Tibial nerve (tissue), 4 donors: ENCODE measurements at regions not wholly inside any gene's neighbourhood (a gene's known extent, or its start where the extent isn't known, plus 50 kb on each side); places are given as distances from the start of the nearest gene placed in this dataset.

Experiments
- DNase-seq, 2 donors: peaks; one replicate each; pipeline ENCODE4 v3.0.0-alpha.2; 2019; ENCODE audit warnings: low spot score in 2 of 2
- H3K27ac ChIP-seq, 4 donors: fragments of 200-600 bp; sonication (generic) in 3 of 4; one replicate each; pipeline ENCODE4 v1.5.1; 2017 to 2019; ENCODE audit warnings: mild to moderate bottlenecking in 1 of 4
- H3K27me3 ChIP-seq, 2 donors: fragments of 200-600 bp; sonication (generic) in 1 of 2; one replicate each; pipeline versions ENCODE4 v1.5.1 to v1.6.0; 2017 to 2019
- H3K36me3 ChIP-seq, 3 donors: fragments of 200-600 bp; sonication (generic); one replicate each; pipeline ENCODE4 v1.5.1; 2018 to 2019
- H3K4me1 ChIP-seq, 4 donors: fragments of 200-600 bp; sonication (generic) in 3 of 4; one replicate each; pipeline ENCODE4 v1.5.1; 2017 to 2019
- H3K4me3 ChIP-seq, 4 donors: fragments of 200-600 bp; sonication (generic) in 3 of 4; one replicate each; pipeline ENCODE4 v1.5.1; 2017 to 2019; ENCODE audit warnings: mild to moderate bottlenecking in 1 of 4, moderate library complexity in 1 of 4
- H3K9me3 ChIP-seq, 4 donors: fragments of 200-600 bp; sonication (generic) in 3 of 4; one replicate each; pipeline ENCODE4 v1.5.1; 2017 to 2019
- CTCF ChIP-seq, 5 experiments: fragments of 200-600 bp in 3 of 5; fragments of 450-650 bp in 2 of 5; sonication (generic) in 3 of 5; IDR thresholded peaks; one replicate each; pipeline ENCODE4 v1.5.1; 2016 to 2019; ENCODE audit warnings: antibody characterized with exemption in 5 of 5, mild to moderate bottlenecking in 3 of 5, moderate library complexity in 2 of 5
- EP300 ChIP-seq, 2 donors: sonication (generic); formaldehyde crosslinking; IDR thresholded peaks; one replicate each; pipeline ENCODE4 v1.6.1; 2017; ENCODE audit warnings: antibody characterized with exemption in 2 of 2, mild to moderate bottlenecking in 1 of 2
- POLR2A ChIP-seq, 2 donors: fragments of 450-650 bp; IDR thresholded peaks; one replicate each; pipeline ENCODE4 v1.6.1; 2017; ENCODE audit warnings: antibody characterized with exemption in 2 of 2, mild to moderate bottlenecking in 2 of 2, moderate library complexity in 2 of 2
- WGBS, 2 donors: methylation state at CpG; one replicate each; pipeline ENCODE4 v1.1.5; 2018; 5-methylcytosine and 5-hydroxymethylcytosine counted together

GRCh38 chr1:106926803-106927582, 129.5 kb upstream of the PRMT6 start:
- Histone ChIP-seq H3K36me3 (no peaks in the 10 kb centered on the region), H3K4me3 (no peak overlapping the region), H3K27me3 (no peaks in the 10 kb centered on the region), H3K9me3 (peaks cover 0 to 6% (median 0%) of the 10 kb centered on the region in 4 donors), H3K27ac (no peak overlapping the region), H3K4me1 (no peaks in the 10 kb centered on the region)
- DNase-seq = no peak
- TF ChIP-seq EP300 (IDR thresholded peaks at IDR 0.05) (no peak), CTCF (IDR thresholded peaks at IDR 0.05) (no peak), POLR2A (IDR thresholded peaks at IDR 0.05) (no peak)
- 85 to 89% methylated on average over 5 of the region's 5 CpGs for WGBS, 2 donors

DNA sequence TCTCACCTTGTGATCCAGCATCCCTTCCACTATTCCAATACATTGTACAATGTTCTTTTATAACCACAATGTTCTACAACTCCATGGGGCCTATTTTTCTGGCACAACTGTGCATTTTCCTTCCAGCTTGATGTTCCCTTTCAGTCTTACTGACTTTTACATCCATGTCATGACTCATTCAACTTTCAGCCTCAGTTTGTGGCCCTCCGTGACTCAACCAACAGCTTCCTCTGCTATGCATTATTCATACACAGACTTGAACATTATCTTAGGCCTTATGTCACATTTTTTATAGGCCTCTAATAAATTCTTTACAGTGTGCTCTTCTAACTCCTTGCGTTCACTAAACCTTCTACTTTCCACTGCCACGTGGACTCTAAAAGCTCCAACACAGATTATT, 119.4 kb upstream of the PRMT6 start:
- Histone ChIP-seq H3K27me3 (no peaks in the 10 kb centered on the region), H3K27ac (no peak overlapping the region), H3K4me3 (no peak overlapping the region), H3K4me1 (no peaks in the 10 kb centered on the region), H3K36me3 (no peaks in the 10 kb centered on the region), H3K9me3 (no peaks in the 10 kb centered on the region)
- TF ChIP-seq CTCF (IDR thresholded peaks at IDR 0.05) (no peak), EP300 (IDR thresholded peaks at IDR 0.05) (no peak), POLR2A (IDR thresholded peaks at IDR 0.05) (no peak)
- 28 to 32% methylated on average over 3 of the region's 3 CpGs for WGBS, 2 donors
- DNase-seq = no peak

DNA sequence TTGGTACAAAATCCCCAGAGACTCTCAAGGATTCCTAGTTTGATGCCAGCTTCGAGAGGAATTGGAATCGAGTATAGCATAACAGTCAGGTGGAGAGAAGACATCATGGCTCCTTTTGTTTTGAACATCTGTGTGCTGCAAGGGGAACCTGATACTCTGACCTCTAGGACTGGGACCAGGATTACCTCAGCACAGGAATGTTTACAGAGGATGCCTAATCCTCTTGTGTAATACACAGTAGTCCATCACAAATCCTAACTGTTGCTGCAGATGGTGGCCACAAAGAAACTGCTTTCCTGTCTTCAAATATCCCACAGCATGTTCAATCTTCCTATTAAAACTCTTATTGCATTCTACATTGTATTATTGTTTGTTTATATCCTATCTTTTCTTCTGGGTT, 111.8 kb upstream of the PRMT6 start:
- Histone ChIP-seq H3K27me3 (no peaks in the 10 kb centered on the region), H3K27ac (no peak overlapping the region), H3K36me3 (no peaks in the 10 kb centered on the region), H3K9me3 (no peaks in the 10 kb centered on the region), H3K4me1 (no peaks in the 10 kb centered on the region), H3K4me3 (no peak overlapping the region)
- no peak for DNase-seq
- 61 to 63% methylated on average over 2 of the region's 2 CpGs for WGBS, 2 donors
- TF ChIP-seq EP300 (IDR thresholded peaks at IDR 0.05) (no peak), POLR2A (IDR thresholded peaks at IDR 0.05) (no peak), CTCF (IDR thresholded peaks at IDR 0.05) (no peak)

- Histone ChIP-seq H3K4me3 (no peak overlapping the region), H3K36me3 (no peaks in the 10 kb centered on the region), H3K9me3 (no peaks in the 10 kb centered on the region), H3K27ac (no peak overlapping the region), H3K4me1 (peaks cover 0 to 6% (median 0%) of the 10 kb centered on the region in 4 donors), H3K27me3 (no peaks in the 10 kb centered on the region)
- TF ChIP-seq EP300 (IDR thresholded peaks at IDR 0.05) (no peak), POLR2A (IDR thresholded peaks at IDR 0.05) (no peak), CTCF (IDR thresholded peaks at IDR 0.05) (no peak)
- WGBS, 2 donors = 81 to 90% methylated on average over 1 of the region's 1 CpG
- no peak for DNase-seq
These were observed 103.7 kb upstream of the PRMT6 start for GRCh38 chr1:106952776-106953175.

DNA sequence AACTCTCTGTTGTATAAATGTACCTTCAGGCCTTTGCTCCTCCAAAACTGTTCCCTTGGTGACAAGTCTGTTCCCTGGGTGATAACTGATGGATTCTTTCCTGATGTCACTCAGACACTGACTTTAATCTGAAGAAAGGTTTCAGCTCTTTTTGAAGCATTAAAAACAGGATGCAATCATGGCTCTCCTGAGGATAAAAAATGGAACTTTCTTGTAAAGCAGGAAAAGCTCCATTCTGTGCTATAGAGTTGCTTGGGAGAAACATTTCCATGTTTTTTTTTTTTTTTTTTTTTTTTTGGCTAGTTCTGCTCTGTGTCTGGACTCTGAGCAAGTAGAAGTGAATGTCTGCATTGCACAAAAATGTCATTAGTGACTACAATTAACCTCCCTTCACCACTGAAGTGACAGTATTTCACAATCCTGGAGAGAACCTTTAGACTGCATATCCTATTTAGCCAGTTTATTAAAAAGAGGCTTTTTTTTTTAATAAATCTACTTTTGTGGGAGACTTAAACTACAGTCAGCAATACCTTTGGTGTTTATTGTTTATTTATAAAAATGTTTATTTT, 101.7 kb upstream of the PRMT6 start:
- Histone ChIP-seq H3K36me3 (no peaks in the 10 kb centered on the region), H3K27me3 (no peaks in the 10 kb centered on the region), H3K9me3 (no peaks in the 10 kb centered on the region), H3K4me3 (no peak overlapping the region), H3K4me1 (peaks cover 0 to 6% (median 0%) of the 10 kb centered on the region in 4 donors), H3K27ac (no peak overlapping the region)
- DNase-seq = no peak
- TF ChIP-seq EP300 (IDR thresholded peaks at IDR 0.05) = no peak
- no peak for TF ChIP-seq CTCF (IDR thresholded peaks at IDR 0.05)
- no peak for TF ChIP-seq POLR2A (IDR thresholded peaks at IDR 0.05)
